IMR-90 (cell line): ENCODE measurements at regions not wholly inside any gene's neighbourhood (a gene's known extent, or its start where the extent isn't known, plus 50 kb on each side); places are given as distances from the start of the nearest gene placed in this dataset.

Experiments used
- CEBPB ChIP-seq: IDR thresholded peaks from 2 replicates; pipeline ENCODE4 v1.6.1; 2012; ENCODE audit warnings: low read depth, low read length, improper control_type of control experiment
- CTCF ChIP-seq: conservative IDR thresholded peaks from 2 replicates; pipeline ENCODE4 v1.5.1; 2012; ENCODE audit warnings: mild to moderate bottlenecking, low read depth, low read length, improper control_type of control experiment
- MAFK ChIP-seq: IDR thresholded peaks from 2 replicates; pipeline ENCODE4 v1.6.1; 2012; ENCODE audit warnings: low read depth, low read length, improper control_type of control experiment
- POLR2A ChIP-seq: IDR thresholded peaks from 2 replicates; pipeline ENCODE4 v1.6.1; 2012; ENCODE audit warnings: mild to moderate bottlenecking, low read depth, low read length
- SMC3 ChIP-seq: fragments of 150-350 bp; IDR thresholded peaks from 2 replicates; pipeline ENCODE4 v1.6.1; 2016; ENCODE audit warnings: low read depth, mild to moderate bottlenecking, antibody characterized with exemption, low read length, moderate library complexity
- TF ChIP-seq, protein P1 (sequence below): fragments of 150-350 bp; IDR thresholded peaks from 2 replicates; pipeline ENCODE4 v1.6.1; 2017; ENCODE audit warnings: mild to moderate bottlenecking, antibody characterized with exemption, low read length, low read depth

- TF ChIP-seq POLR2A (no peak), CTCF (no peak), MAFK (no peak), CEBPB (no peak), SMC3 (no peak)
- TF ChIP-seq, protein P1, sequence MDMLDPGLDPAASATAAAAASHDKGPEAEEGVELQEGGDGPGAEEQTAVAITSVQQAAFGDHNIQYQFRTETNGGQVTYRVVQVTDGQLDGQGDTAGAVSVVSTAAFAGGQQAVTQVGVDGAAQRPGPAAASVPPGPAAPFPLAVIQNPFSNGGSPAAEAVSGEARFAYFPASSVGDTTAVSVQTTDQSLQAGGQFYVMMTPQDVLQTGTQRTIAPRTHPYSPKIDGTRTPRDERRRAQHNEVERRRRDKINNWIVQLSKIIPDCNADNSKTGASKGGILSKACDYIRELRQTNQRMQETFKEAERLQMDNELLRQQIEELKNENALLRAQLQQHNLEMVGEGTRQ: no peak
Measured at GRCh38 chr3:159378396-159379194, 576.7 kb downstream of the MFSD1 start.
